H9 (cell line): ENCODE measurements at regions not wholly inside any gene's neighbourhood (a gene's known extent, or its start where the extent isn't known, plus 50 kb on each side); places are given as distances from the start of the nearest gene placed in this dataset.

Source experiments
- DNase-seq: peaks from one replicate; pipeline ENCODE4 v3.0.0-alpha.2; 2017
- H2AFZ ChIP-seq: one replicate; pipeline ENCODE4 v1.6.1; 2013; ENCODE audit warnings: mild to moderate bottlenecking, low read length, control low read depth, moderate library complexity
- H2AK5ac ChIP-seq: 2 replicates; pipeline ENCODE4 v1.6.1; 2013; ENCODE audit warnings: low read length, control low read depth, mixed read lengths; ENCODE audit not compliant: insufficient read length
- H2BK120ac ChIP-seq: one replicate; pipeline ENCODE4 v1.6.1; 2013; ENCODE audit warnings: low read depth, mild to moderate bottlenecking, low read length, control low read depth, inconsistent platforms; ENCODE audit not compliant: poor library complexity, severe bottlenecking
- H2BK12ac ChIP-seq: 2 replicates; pipeline ENCODE4 v1.6.1; 2013; ENCODE audit warnings: low read length, control low read depth, mixed read lengths, low read depth; ENCODE audit not compliant: insufficient read length
- H2BK15ac ChIP-seq: 2 replicates; pipeline ENCODE4 v1.6.1; 2013; ENCODE audit warnings: low read depth, low read length, control low read depth
- H2BK20ac ChIP-seq: one replicate; pipeline ENCODE4 v1.6.1; 2013; ENCODE audit warnings: low read depth, mild to moderate bottlenecking, low read length, control low read depth, inconsistent platforms; ENCODE audit not compliant: poor library complexity, severe bottlenecking
- H2BK5ac ChIP-seq: 2 replicates; pipeline ENCODE4 v1.6.1; 2013; ENCODE audit warnings: low read length, control low read depth, mixed read lengths; ENCODE audit not compliant: insufficient read length
- H3K14ac ChIP-seq: 2 replicates; pipeline ENCODE4 v1.6.1; 2013; ENCODE audit warnings: low read length, control low read depth; ENCODE audit not compliant: insufficient read depth
- H3K18ac ChIP-seq: 2 replicates; pipeline ENCODE4 v1.6.1; 2013; ENCODE audit warnings: low read depth, mild to moderate bottlenecking, mixed read lengths, low read length, control low read depth; ENCODE audit not compliant: insufficient read length
- H3K23ac ChIP-seq: 2 replicates; pipeline ENCODE4 v1.6.1; 2013; ENCODE audit warnings: low read length, control low read depth, mixed read lengths, low read depth; ENCODE audit not compliant: insufficient read length
- H3K23me2 ChIP-seq: 2 replicates; pipeline ENCODE4 v1.6.1; 2013; ENCODE audit warnings: low read depth, mild to moderate bottlenecking, mixed read lengths, low read length, control low read depth; ENCODE audit not compliant: insufficient read length, poor library complexity, severe bottlenecking
- H3K27ac ChIP-seq: 2 replicates; pipeline ENCODE4 v1.5.1; 2013; ENCODE audit warnings: low read length, control low read depth, mixed read lengths, low read depth; ENCODE audit not compliant: insufficient read length
- H3K27me3 ChIP-seq: 2 replicates; pipeline ENCODE4 v1.6.1; 2013; ENCODE audit warnings: low read length, control low read depth, inconsistent platforms; ENCODE audit not compliant: insufficient read depth
- H3K4ac ChIP-seq: 2 replicates; pipeline ENCODE4 v1.6.1; 2013; ENCODE audit warnings: low read depth, mild to moderate bottlenecking, control low read depth, inconsistent platforms, low read length, moderate library complexity
- H3K4me1 ChIP-seq: 2 replicates; pipeline ENCODE4 v1.6.1; 2013; ENCODE audit warnings: low read length, control low read depth, inconsistent platforms; ENCODE audit not compliant: insufficient read depth
- H3K4me2 ChIP-seq: 2 replicates; pipeline ENCODE4 v1.6.1; 2013; ENCODE audit warnings: low read length, control low read depth, mixed read lengths; ENCODE audit not compliant: insufficient read length, insufficient read depth
- H3K56ac ChIP-seq: 2 replicates; pipeline ENCODE4 v1.6.1; 2013; ENCODE audit warnings: low read depth, mild to moderate bottlenecking, mixed read lengths, low read length, control low read depth; ENCODE audit not compliant: insufficient read length
- H3K79me1 ChIP-seq: 2 replicates; pipeline ENCODE4 v1.6.1; 2013; ENCODE audit warnings: low read depth, mild to moderate bottlenecking, moderate library complexity, low read length, control low read depth, inconsistent platforms; ENCODE audit not compliant: insufficient read depth, poor library complexity, severe bottlenecking
- H3K79me2 ChIP-seq: 2 replicates; pipeline ENCODE4 v1.6.1; 2013; ENCODE audit warnings: low read length, control low read depth, inconsistent platforms; ENCODE audit not compliant: insufficient read depth
- H3K9ac ChIP-seq: 2 replicates; pipeline ENCODE4 v1.6.1; 2013; ENCODE audit warnings: low read length, control low read depth, mixed read lengths; ENCODE audit not compliant: insufficient read length; ENCODE audit errors: extremely low read depth
- H3K9me3 ChIP-seq: one replicate; pipeline ENCODE4 v1.6.1; 2013; ENCODE audit warnings: low read depth, low read length, inconsistent platforms; ENCODE audit not compliant: control insufficient read depth
- H3T11ph ChIP-seq: one replicate; pipeline ENCODE4 v1.6.1; 2013; ENCODE audit warnings: mild to moderate bottlenecking, low read length, control low read depth, inconsistent platforms
- H4K20me1 ChIP-seq: one replicate; pipeline ENCODE4 v1.6.1; 2013; ENCODE audit not compliant: control insufficient read depth, insufficient read length, insufficient read depth
- H4K5ac ChIP-seq: 2 replicates; pipeline ENCODE4 v1.6.1; 2013; ENCODE audit warnings: low read depth, mild to moderate bottlenecking, mixed read lengths, low read length, control low read depth; ENCODE audit not compliant: insufficient read length
- H4K8ac ChIP-seq: replicated peaks from 2 replicates; pipeline ENCODE4 v1.6.1; 2013; ENCODE audit warnings: low read length, control low read depth, mixed read lengths, low read depth; ENCODE audit not compliant: insufficient read length
- H4K91ac ChIP-seq: 2 replicates; pipeline ENCODE4 v1.6.1; 2013; ENCODE audit warnings: low read depth, mild to moderate bottlenecking, moderate library complexity, mixed read lengths, low read length, control low read depth; ENCODE audit not compliant: insufficient read length
- H3K27ac Mint-ChIP-seq, 3 experiments: 2 replicates in 2 of 3; 3 replicates in 1 of 3; pipeline ENCODE4 v1.8.0; 2020 to 2021; ENCODE audit warnings: mixed read lengths in 3 of 3, mild to moderate bottlenecking in 1 of 3, moderate library complexity in 1 of 3
- H3K27me3 Mint-ChIP-seq: 2 replicates; pipeline ENCODE4 v1.8.0; 2021; ENCODE audit warnings: low read depth, mild to moderate bottlenecking, moderate library complexity, mixed read lengths
- H3K36me3 Mint-ChIP-seq, 3 experiments: 2 replicates in 2 of 3; 3 replicates in 1 of 3; pipeline ENCODE4 v1.8.0; 2020 to 2021; ENCODE audit warnings: low read depth in 3 of 3, mixed read lengths in 3 of 3; ENCODE audit not compliant: insufficient read depth in 1 of 3
- H3K4me1 Mint-ChIP-seq, 2 experiments: 2 replicates each; pipeline ENCODE4 v1.8.0; 2020; ENCODE audit warnings: mixed read lengths in 2 of 2
- H3K4me3 Mint-ChIP-seq, 2 experiments: 2 replicates in 1 of 2; 3 replicates in 1 of 2; pipeline ENCODE4 v1.8.0; 2020 to 2021; ENCODE audit warnings: mild to moderate bottlenecking in 2 of 2, mixed read lengths in 2 of 2, moderate library complexity in 1 of 2
- H3K9me3 Mint-ChIP-seq, 2 experiments: 2 replicates in 1 of 2; 3 replicates in 1 of 2; pipeline ENCODE4 v1.8.0; 2020; ENCODE audit warnings: mild to moderate bottlenecking in 2 of 2, mixed read lengths in 2 of 2, moderate library complexity in 1 of 2
- CTCF ChIP-seq: fragments of 200-600 bp; sonication (generic); conservative IDR thresholded peaks from 3 replicates; pipeline ENCODE4 v1.8.0; 2021; ENCODE audit warnings: antibody characterized with exemption, mild to moderate bottlenecking
- WGBS: extraction: QIAGEN DNeasy Blood & Tissue Kit; methylation state at CpG from one replicate; pipeline ENCODE4 v1.1.7; 2013; ENCODE audit warnings: missing lambda C conversion rate, low lambda C conversion rate, mixed read lengths; ENCODE audit not compliant: insufficient read length; ENCODE audit errors: extremely low coverage; 5-methylcytosine and 5-hydroxymethylcytosine counted together

GRCh38 chr1:168452329-168452728 lies 91.5 kb downstream of the XCL2 start:
- no peak overlapping the region for H3K4me3 Mint-ChIP-seq
- no peak overlapping the region for H2AFZ ChIP-seq

More at GRCh38 chr1:168452329-168452728, 91.5 kb downstream of the XCL2 start:
- Histone ChIP-seq H3T11ph (no peak overlapping the region), H3K23me2 (no peaks in the 10 kb centered on the region), H4K20me1 (no peaks in the 10 kb centered on the region), H3K56ac (no peak overlapping the region), H2BK15ac (no peak overlapping the region), H3K4ac (no peak overlapping the region), H3K18ac (no peak overlapping the region), H2AK5ac (no peak overlapping the region), H3K9ac (no peak overlapping the region), H2BK20ac (no peak overlapping the region), H3K79me1 (no peaks in the 10 kb centered on the region), H2BK12ac (no peak overlapping the region), H3K27ac (no peak overlapping the region), H3K27me3 (no peaks in the 10 kb centered on the region), H3K4me1 (no peaks in the 10 kb centered on the region), H2BK5ac (no peak overlapping the region), H3K14ac (no peak overlapping the region), H3K79me2 (no peaks in the 10 kb centered on the region), H2BK120ac (no peak overlapping the region), H4K91ac (no peak overlapping the region), H3K9me3 (no peaks in the 10 kb centered on the region), H4K5ac (no peak overlapping the region), H3K23ac (no peak overlapping the region), H3K4me2 (no peak overlapping the region), H4K8ac (no peak overlapping the region)
- TF ChIP-seq CTCF, result peak; percentile 64
- peaks cover 14 to 21% of the 10 kb centered on the region in 2 experiments for H3K9me3 Mint-ChIP-seq
- H3K4me1 Mint-ChIP-seq, result 0 out of 4 replicates have a peak, but pooled peaks cover 0 to 2% of the 10 kb centered on the region in 2 experiments
- no peaks in the 10 kb centered on the region for H3K27me3 Mint-ChIP-seq
- peaks cover 10 to 17% (median 16%) of the 10 kb centered on the region in 3 experiments; a peak in 6 of 7 replicates for H3K36me3 Mint-ChIP-seq
- H3K27ac Mint-ChIP-seq, result no peak overlapping the region
- no CpG with 5 or more reads among the region's 1 CpG for WGBS
- no peak for DNase-seq
